ENCODE measurements at regions not wholly inside any gene's neighbourhood (a gene's known extent, or its start where the extent isn't known, plus 50 kb on each side); places are given as distances from the start of the nearest gene placed in this dataset.

GRCh38 chr7:131265227-131265626 is 62.4 kb upstream of the MKLN1 start:
- DNase-seq (ENCODE audit: low read depth), result no peak

GRCh38 chr7:131267631-131268030 is 60.0 kb upstream of the MKLN1 start:
- DNase-seq (ENCODE audit: low read depth), result no peak

- no peak for DNase-seq (ENCODE audit: low read depth)
Observed at GRCh38 chr7:131268906-131269305, 58.8 kb upstream of the MKLN1 start.

GRCh38 chr7:131272086-131272485 is 55.6 kb upstream of the MKLN1 start:
- DNase-seq (ENCODE audit: low read depth), result no peak

GRCh38 chr7:131274986-131275385 is 52.7 kb upstream of the MKLN1 start:
- no peak for DNase-seq (ENCODE audit: low read depth)

GRCh38 chr7:131276190-131276589 is 51.5 kb upstream of the MKLN1 start:
- DNase-seq (ENCODE audit: low read depth), result no peak

GRCh38 chr7:131276748-131277147 is 50.9 kb upstream of the MKLN1 start:
- DNase-seq (ENCODE audit: low read depth), result no peak
